ENCODE measurements at regions not wholly inside any gene's neighbourhood (a gene's known extent, or its start where the extent isn't known, plus 50 kb on each side); places are given as distances from the start of the nearest gene placed in this dataset.

- TF ChIP-seq EZH2 (IDR thresholded peaks at IDR 0.05; ENCODE audit: borderline replicate concordance, low read depth, low read length, poor library complexity, severe bottlenecking) (no peak), CTCF (conservative IDR thresholded peaks at IDR 0.05; ENCODE audit: low read depth, low read length) (no peak)
Observed at GRCh38 chr5:133721365-133721764, 109.0 kb upstream of the FSTL4 start.
